ENCODE measurements at regions not wholly inside any gene's neighbourhood (a gene's known extent, or its start where the extent isn't known, plus 50 kb on each side); places are given as distances from the start of the nearest gene placed in this dataset.
"Not testable (repeated sequence)": the region's sequence is repeated elsewhere in the genome, so short reads cannot be mapped to it uniquely, and the experiment has no call there.

GRCh38 chr3:153246331-153246730 lies 84.3 kb downstream of the RAP2B start:
- H3K36me3 ChIP-seq: no peaks in the 10 kb centered on the region
- peaks cover 0 to 36% (median 0%) of the 10 kb centered on the region in 9 donors for H3K4me1 ChIP-seq
- intact Hi-C loops (cut with DNase I): no loop called here
- H3K9me3 ChIP-seq: peaks cover 0 to 9% (median 0%) of the 10 kb centered on the region in 11 donors
- ATAC-seq: no peak
- DNase-seq: no peak
- TF ChIP-seq CTCF (IDR thresholded peaks at IDR 0.05): no peak
- peak overlapping the region in 3 of 10 donors; percentile 32 to 82 (median 46) for H3K27ac ChIP-seq
- H3K4me3 ChIP-seq: no peak overlapping the region
- 0 to 2% methylated on average over 1 of the region's 1 CpG for WGBS, 2 donors
- H3K27me3 ChIP-seq: no peaks in the 10 kb centered on the region

GRCh38 chr3:153246806-153247205 lies 84.8 kb downstream of the RAP2B start:
- DNase-seq: no peak

GRCh38 chr3:153247331-153248330 lies 85.6 kb downstream of the RAP2B start:
- intact Hi-C loops (cut with DNase I): no loop called here
- H3K9me3 ChIP-seq: no peaks in the 10 kb centered on the region
- TF ChIP-seq CTCF (IDR thresholded peaks at IDR 0.05): no peak
- H3K27ac ChIP-seq: peak overlapping the region in 6 of 10 donors; percentile 17 to 82 (median 44)
- no peak for DNase-seq
- peak in 2 of 8 donors; percentile 28 to 42 for ATAC-seq
- H3K4me3 ChIP-seq: no peak overlapping the region
- no peaks in the 10 kb centered on the region for H3K36me3 ChIP-seq
- H3K4me1 ChIP-seq: peaks cover 0 to 36% (median 0%) of the 10 kb centered on the region in 9 donors
- 62 to 75% methylated on average over 7 of the region's 7 CpGs for WGBS, 2 donors
- H3K27me3 ChIP-seq: no peaks in the 10 kb centered on the region

More at GRCh38 chr3:153246806-153247205, 84.8 kb downstream of the RAP2B start:
- no peaks in the 10 kb centered on the region for H3K27me3 ChIP-seq
- 29 to 34% methylated on average over 1 of the region's 1 CpG for WGBS, 2 donors
- H3K9me3 ChIP-seq: peaks cover 0 to 6% (median 0%) of the 10 kb centered on the region in 11 donors
- H3K27ac ChIP-seq: peak overlapping the region in 6 of 10 donors; percentile 17 to 82 (median 44)
- TF ChIP-seq CTCF (IDR thresholded peaks at IDR 0.05): no peak
- H3K36me3 ChIP-seq: no peaks in the 10 kb centered on the region
- intact Hi-C loops (cut with DNase I): no loop called here
- no peak overlapping the region for H3K4me3 ChIP-seq
- ATAC-seq: peak in 5 of 8 donors; percentile 13 to 58 (median 45)
- H3K4me1 ChIP-seq: peaks cover 0 to 36% (median 0%) of the 10 kb centered on the region in 9 donors

GRCh38 chr3:153248835-153249234 lies 86.8 kb downstream of the RAP2B start:
- WGBS, 2 donors: 92 to 95% methylated on average over 6 of the region's 6 CpGs
- H3K9me3 ChIP-seq; DNase-seq; H3K27me3 ChIP-seq; H3K36me3 ChIP-seq; intact Hi-C loops (cut with DNase I); H3K4me3 ChIP-seq; ATAC-seq: not testable (repeated sequence)
- H3K27ac ChIP-seq: peak overlapping the region in 1 of 10 donors; percentile 82
- H3K4me1 ChIP-seq: peaks cover 0 to 36% (median 0%) of the 10 kb centered on the region in 9 donors
